ENCODE measurements at regions not wholly inside any gene's neighbourhood (a gene's known extent, or its start where the extent isn't known, plus 50 kb on each side); places are given as distances from the start of the nearest gene placed in this dataset.

DNA sequence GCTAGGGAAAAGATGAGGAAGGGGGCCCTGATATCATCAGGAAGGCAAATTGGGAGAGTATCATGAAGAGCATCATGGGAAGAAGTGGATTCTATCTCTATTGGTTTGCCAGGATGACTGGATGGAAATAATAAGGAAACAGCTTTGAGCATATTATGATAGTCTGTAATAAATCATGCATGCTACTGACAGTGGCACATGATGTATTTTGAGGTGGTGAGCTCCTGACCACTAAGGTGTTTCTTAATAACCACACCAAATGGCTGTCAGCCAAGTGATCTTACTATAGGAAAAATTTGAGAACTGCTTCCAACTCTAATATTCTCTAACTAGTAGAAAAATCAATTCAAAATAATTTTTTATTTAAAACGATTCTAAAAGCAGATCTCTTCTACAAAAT, 548.4 kb upstream of the JAG1 start:
- Histone ChIP-seq H2AFZ (ENCODE audit: low read length) (no peak overlapping the region), H3K9me2 (ENCODE audit: insufficient read depth, low read length) (no peaks in the 10 kb centered on the region), H3K36me3 (ENCODE audit: insufficient read depth, low read length) (no peaks in the 10 kb centered on the region), H3K4me1 (ENCODE audit: insufficient read depth, low read length, poor library complexity, severe bottlenecking) (no peaks in the 10 kb centered on the region), H3K9me3 (ENCODE audit: low read length) (no peaks in the 10 kb centered on the region), H3K4me3 (ENCODE audit: low read depth, low read length, poor library complexity, severe bottlenecking) (no peak overlapping the region), H4K20me1 (ENCODE audit: insufficient read depth, low read length) (no peaks in the 10 kb centered on the region), H3K4me2 (ENCODE audit: low read length) (no peak overlapping the region), H3K27ac (ENCODE audit: low read depth, low read length, poor library complexity, severe bottlenecking) (no peak overlapping the region), H3K79me2 (ENCODE audit: insufficient read depth, low read depth, low read length) (no peaks in the 10 kb centered on the region)
- intact Hi-C loops (cut with micrococcal nuclease; ENCODE audit: unreplicated experiment): no loop called here
- no peak for DNase-seq (ENCODE audit: low spot score)
- CTCF ChIA-PET (ENCODE audit: unreplicated experiment): no interaction called here
- no TSS peak for BruUV-seq (replicated peaks)
- POLR2A ChIA-PET: no interaction called here
- TF ChIP-seq, protein P1, sequence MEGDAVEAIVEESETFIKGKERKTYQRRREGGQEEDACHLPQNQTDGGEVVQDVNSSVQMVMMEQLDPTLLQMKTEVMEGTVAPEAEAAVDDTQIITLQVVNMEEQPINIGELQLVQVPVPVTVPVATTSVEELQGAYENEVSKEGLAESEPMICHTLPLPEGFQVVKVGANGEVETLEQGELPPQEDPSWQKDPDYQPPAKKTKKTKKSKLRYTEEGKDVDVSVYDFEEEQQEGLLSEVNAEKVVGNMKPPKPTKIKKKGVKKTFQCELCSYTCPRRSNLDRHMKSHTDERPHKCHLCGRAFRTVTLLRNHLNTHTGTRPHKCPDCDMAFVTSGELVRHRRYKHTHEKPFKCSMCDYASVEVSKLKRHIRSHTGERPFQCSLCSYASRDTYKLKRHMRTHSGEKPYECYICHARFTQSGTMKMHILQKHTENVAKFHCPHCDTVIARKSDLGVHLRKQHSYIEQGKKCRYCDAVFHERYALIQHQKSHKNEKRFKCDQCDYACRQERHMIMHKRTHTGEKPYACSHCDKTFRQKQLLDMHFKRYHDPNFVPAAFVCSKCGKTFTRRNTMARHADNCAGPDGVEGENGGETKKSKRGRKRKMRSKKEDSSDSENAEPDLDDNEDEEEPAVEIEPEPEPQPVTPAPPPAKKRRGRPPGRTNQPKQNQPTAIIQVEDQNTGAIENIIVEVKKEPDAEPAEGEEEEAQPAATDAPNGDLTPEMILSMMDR (conservative IDR thresholded peaks at IDR 0.05; ENCODE audit: low read length): no peak
- no peak for TF ChIP-seq EZH2phosphoT487 (IDR thresholded peaks at IDR 0.05; ENCODE audit: borderline replicate concordance, low read depth, low read length)

DNA sequence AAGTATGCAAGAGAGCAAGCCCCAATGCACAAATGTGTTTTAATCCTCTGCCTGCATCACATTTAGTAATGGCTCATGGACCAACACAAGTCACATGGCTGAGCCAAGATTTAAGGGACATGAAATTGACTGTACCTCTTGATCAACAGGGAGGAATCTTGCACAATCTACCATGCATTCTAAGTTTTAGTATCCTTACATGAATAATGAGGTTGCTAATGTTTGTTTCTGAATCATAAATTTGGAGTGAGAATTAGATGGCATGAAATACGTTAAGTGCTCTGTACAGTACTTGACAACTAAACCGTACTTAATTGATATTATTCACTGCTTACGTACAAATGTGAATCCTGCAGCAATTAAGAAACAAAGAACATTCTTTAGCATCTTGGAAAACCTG, 553.8 kb upstream of the JAG1 start:
- Histone ChIP-seq H3K9me2 (ENCODE audit: insufficient read depth, low read length) (no peaks in the 10 kb centered on the region), H3K36me3 (ENCODE audit: insufficient read depth, low read length) (no peaks in the 10 kb centered on the region), H3K4me2 (ENCODE audit: low read length) (no peak overlapping the region), H4K20me1 (ENCODE audit: insufficient read depth, low read length) (no peaks in the 10 kb centered on the region), H3K4me3 (ENCODE audit: low read depth, low read length, poor library complexity, severe bottlenecking) (no peak overlapping the region), H3K27ac (ENCODE audit: low read depth, low read length, poor library complexity, severe bottlenecking) (no peak overlapping the region), H3K4me1 (ENCODE audit: insufficient read depth, low read length, poor library complexity, severe bottlenecking) (no peaks in the 10 kb centered on the region), H2AFZ (ENCODE audit: low read length) (no peak overlapping the region), H3K79me2 (ENCODE audit: insufficient read depth, low read depth, low read length) (no peaks in the 10 kb centered on the region), H3K9me3 (ENCODE audit: low read length) (no peaks in the 10 kb centered on the region)
- BruUV-seq (replicated peaks): no TSS peak
- CTCF ChIA-PET (ENCODE audit: unreplicated experiment): no interaction called here
- no peak for TF ChIP-seq EZH2phosphoT487 (IDR thresholded peaks at IDR 0.05; ENCODE audit: borderline replicate concordance, low read depth, low read length)
- TF ChIP-seq, protein P1 (conservative IDR thresholded peaks at IDR 0.05; ENCODE audit: low read length): no peak
- POLR2A ChIA-PET: no interaction called here
- intact Hi-C loops (cut with micrococcal nuclease; ENCODE audit: unreplicated experiment): no loop called here
- DNase-seq (ENCODE audit: low spot score): no peak

DNA sequence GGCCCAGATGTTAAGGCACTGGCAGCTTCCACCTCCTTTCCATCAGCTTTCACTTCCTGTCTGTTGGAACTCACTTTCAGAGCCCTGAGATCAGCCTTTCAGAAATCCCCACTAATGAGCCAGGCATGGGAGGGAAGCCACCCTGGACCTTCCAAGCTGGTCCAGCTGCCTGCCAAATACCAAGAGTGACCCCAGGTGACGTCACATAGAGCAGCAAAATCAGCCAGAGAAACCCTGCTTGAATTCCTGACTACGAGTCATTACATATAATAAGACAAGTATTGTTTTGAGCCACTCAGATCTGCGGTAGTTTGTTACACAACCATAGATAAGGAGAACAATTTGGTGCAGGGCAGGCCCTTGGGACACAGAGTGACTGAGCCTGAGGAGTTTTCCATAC, 556.0 kb upstream of the JAG1 start:
- Histone ChIP-seq H3K9me2 (ENCODE audit: insufficient read depth, low read length) (no peaks in the 10 kb centered on the region), H3K27ac (ENCODE audit: low read depth, low read length, poor library complexity, severe bottlenecking) (no peak overlapping the region), H3K79me2 (ENCODE audit: insufficient read depth, low read depth, low read length) (no peaks in the 10 kb centered on the region), H3K9me3 (ENCODE audit: low read length) (no peaks in the 10 kb centered on the region), H3K36me3 (ENCODE audit: insufficient read depth, low read length) (no peaks in the 10 kb centered on the region), H4K20me1 (ENCODE audit: insufficient read depth, low read length) (no peaks in the 10 kb centered on the region), H3K4me3 (ENCODE audit: low read depth, low read length, poor library complexity, severe bottlenecking) (no peak overlapping the region), H2AFZ (ENCODE audit: low read length) (no peak overlapping the region), H3K4me2 (ENCODE audit: low read length) (no peak overlapping the region), H3K4me1 (ENCODE audit: insufficient read depth, low read length, poor library complexity, severe bottlenecking) (no peaks in the 10 kb centered on the region)
- BruUV-seq (replicated peaks): no TSS peak
- POLR2A ChIA-PET: interaction anchor here (1.1 kb wide), 1 partner anchor 8 kb away, joined by 3 read pairs; no protein-coding TSS in a partner anchor
- DNase-seq (ENCODE audit: low spot score): no peak
- TF ChIP-seq EZH2phosphoT487 (IDR thresholded peaks at IDR 0.05; ENCODE audit: borderline replicate concordance, low read depth, low read length): no peak
- TF ChIP-seq, protein P1 (conservative IDR thresholded peaks at IDR 0.05; ENCODE audit: low read length): no peak
- intact Hi-C loops (cut with micrococcal nuclease; ENCODE audit: unreplicated experiment): no loop called here
- CTCF ChIA-PET (ENCODE audit: unreplicated experiment): no interaction called here
